B cell (primary cell): ENCODE measurements at regions not wholly inside any gene's neighbourhood (a gene's known extent, or its start where the extent isn't known, plus 50 kb on each side); places are given as distances from the start of the nearest gene placed in this dataset.

Experiments
- ATAC-seq: fragments of 200-7000 bp; cut with Tn5 transposase; one replicate; pipeline ENCODE4 v1.10.0; 2021; ENCODE audit warnings: low read depth, mild to moderate bottlenecking, moderate number of reproducible peaks, moderate library complexity
- CTCF ChIA-PET: fragments of 350-600 bp; sonication (Branson Sonifier 250); formaldehyde crosslinking; loops from one replicate; lab custom pipeline; 2021; ENCODE audit warnings: antibody characterized with exemption, inconsistent platforms; lab: Charles Lee
- POLR2A ChIA-PET: fragments of 350-600 bp; sonication (Branson Sonifier 250); formaldehyde crosslinking; loops from one replicate; lab custom pipeline; 2021; ENCODE audit warnings: antibody characterized with exemption; lab: Charles Lee
- DNase-seq: peaks from one replicate; pipeline ENCODE4 v3.0.0; 2013
- H2AFZ ChIP-seq: 2 replicates; pipeline ENCODE4 v1.6.1; 2012; ENCODE audit warnings: mild to moderate bottlenecking, low read depth, low read length; ENCODE audit not compliant: insufficient read depth, poor library complexity, severe bottlenecking
- H3K27ac ChIP-seq, 2 donors: 1 replicate in 1 of 2; 2 replicates in 1 of 2; pipeline ENCODE4 v1.5.1; 2012 to 2013; ENCODE audit warnings: low read length in 2 of 2, mild to moderate bottlenecking in 2 of 2, moderate library complexity in 1 of 2
- H3K27me3 ChIP-seq, 4 experiments: fragments of 200-600 bp in 1 of 4; sonication (generic) in 1 of 4; replicated peaks in 1 of 4; 1 replicate in 2 of 4; 2 replicates in 2 of 4; pipeline versions ENCODE4 v1.6.1 to v1.7.0; 2013 to 2016; ENCODE audit warnings: low read length in 3 of 4, mild to moderate bottlenecking in 2 of 4, mixed read lengths in 1 of 4, moderate library complexity in 1 of 4; ENCODE audit not compliant: insufficient read depth in 4 of 4, control insufficient read depth in 3 of 4; ENCODE audit errors: control extremely low read depth in 1 of 4
- H3K36me3 ChIP-seq, 2 experiments: replicated peaks in 1 of 2; 1 replicate in 1 of 2; 2 replicates in 1 of 2; pipeline versions ENCODE4 v1.6.1 to v1.7.1; 2013; ENCODE audit warnings: low read length in 1 of 2; ENCODE audit not compliant: insufficient read depth in 2 of 2, control insufficient read depth in 1 of 2; ENCODE audit errors: control extremely low read depth in 1 of 2, extremely low read depth in 1 of 2
- H3K4me1 ChIP-seq, 2 donors: fragments of 200-600 bp in 1 of 2; sonication (generic) in 1 of 2; 1 replicate in 1 of 2; 2 replicates in 1 of 2; pipeline versions ENCODE4 v1.5.1 to v1.6.1; 2013 to 2017; ENCODE audit warnings: low read length in 2 of 2; ENCODE audit not compliant: control insufficient read depth in 2 of 2, insufficient read depth in 2 of 2
- H3K4me2 ChIP-seq: replicated peaks from 2 replicates; pipeline ENCODE3; 2012; ENCODE audit warnings: mild to moderate bottlenecking, low read depth, low read length; ENCODE audit not compliant: poor library complexity, severe bottlenecking
- H3K4me3 ChIP-seq, 5 experiments: fragments of 200-600 bp in 1 of 5; sonication (generic) in 1 of 5; 1 replicate in 3 of 5; 2 replicates in 2 of 5; pipeline versions ENCODE4 v1.5.1 to v1.7.0; 2011 to 2016; ENCODE audit warnings: low read length in 4 of 5, mild to moderate bottlenecking in 4 of 5, low read depth in 2 of 5, control low read depth in 1 of 5, moderate library complexity in 1 of 5; ENCODE audit not compliant: insufficient read depth in 1 of 5; ENCODE audit errors: control extremely low read depth in 1 of 5, extremely low read depth in 1 of 5
- H3K79me2 ChIP-seq: fragments of 200-600 bp; sonication (generic); one replicate; pipeline ENCODE4 v1.6.0; 2016; ENCODE audit warnings: low read length; ENCODE audit not compliant: control insufficient read depth, insufficient read depth
- H3K9ac ChIP-seq: fragments of 200-600 bp; sonication (generic); 2 replicates; pipeline ENCODE4 v1.6.1; 2017; ENCODE audit warnings: mild to moderate bottlenecking, low read length, moderate library complexity
- H3K9me3 ChIP-seq, 3 donors: one replicate each; pipeline versions ENCODE4 v1.6.1 to v1.7.1; 2013; ENCODE audit warnings: low read length in 2 of 3; ENCODE audit not compliant: control insufficient read depth in 2 of 3, insufficient read depth in 1 of 3; ENCODE audit errors: control extremely low read depth in 1 of 3
- H4K20me1 ChIP-seq: 2 replicates; pipeline ENCODE4 v1.6.0; 2012; ENCODE audit warnings: mild to moderate bottlenecking, low read length; ENCODE audit not compliant: insufficient read depth, control insufficient read depth, poor library complexity, severe bottlenecking
- H3K27ac Mint-ChIP-seq: one replicate; pipeline ENCODE4 v1.8.0; 2021; ENCODE audit warnings: mixed read lengths
- H3K27me3 Mint-ChIP-seq: one replicate; pipeline ENCODE4 v1.8.0; 2021; ENCODE audit warnings: mixed read lengths
- H3K4me1 Mint-ChIP-seq: one replicate; pipeline ENCODE4 v1.8.0; 2021; ENCODE audit warnings: mixed read lengths
- H3K4me3 Mint-ChIP-seq: one replicate; pipeline ENCODE4 v1.8.0; 2021; ENCODE audit warnings: mixed read lengths
- H3K9me3 Mint-ChIP-seq: one replicate; pipeline ENCODE4 v1.8.0; 2022; ENCODE audit warnings: mixed read lengths; ENCODE audit not compliant: insufficient read depth
- EZH2 ChIP-seq: IDR thresholded peaks from 2 replicates; pipeline ENCODE4 v1.6.1; 2012; ENCODE audit warnings: borderline replicate concordance, low read depth, mild to moderate bottlenecking, moderate library complexity, low read length; ENCODE audit not compliant: insufficient read depth, poor library complexity, severe bottlenecking
- WGBS: methylation state at CpG from one replicate; pipeline ENCODE4 v1.1.5; 2013; ENCODE audit warnings: missing lambda C conversion rate; ENCODE audit not compliant: insufficient coverage; 5-methylcytosine and 5-hydroxymethylcytosine counted together
- intact Hi-C: fragments of 100-400 bp; cut with micrococcal nuclease; formaldehyde crosslinking; loops from one replicate; pipeline ENCODE4 v1.10.0; 2022
- TF ChIP-seq, protein P1 (sequence below): fragments of 200-600 bp; IDR thresholded peaks from one replicate; pipeline ENCODE4 v1.8.0; 2022; ENCODE audit warnings: antibody characterized with exemption, mild to moderate bottlenecking

DNA sequence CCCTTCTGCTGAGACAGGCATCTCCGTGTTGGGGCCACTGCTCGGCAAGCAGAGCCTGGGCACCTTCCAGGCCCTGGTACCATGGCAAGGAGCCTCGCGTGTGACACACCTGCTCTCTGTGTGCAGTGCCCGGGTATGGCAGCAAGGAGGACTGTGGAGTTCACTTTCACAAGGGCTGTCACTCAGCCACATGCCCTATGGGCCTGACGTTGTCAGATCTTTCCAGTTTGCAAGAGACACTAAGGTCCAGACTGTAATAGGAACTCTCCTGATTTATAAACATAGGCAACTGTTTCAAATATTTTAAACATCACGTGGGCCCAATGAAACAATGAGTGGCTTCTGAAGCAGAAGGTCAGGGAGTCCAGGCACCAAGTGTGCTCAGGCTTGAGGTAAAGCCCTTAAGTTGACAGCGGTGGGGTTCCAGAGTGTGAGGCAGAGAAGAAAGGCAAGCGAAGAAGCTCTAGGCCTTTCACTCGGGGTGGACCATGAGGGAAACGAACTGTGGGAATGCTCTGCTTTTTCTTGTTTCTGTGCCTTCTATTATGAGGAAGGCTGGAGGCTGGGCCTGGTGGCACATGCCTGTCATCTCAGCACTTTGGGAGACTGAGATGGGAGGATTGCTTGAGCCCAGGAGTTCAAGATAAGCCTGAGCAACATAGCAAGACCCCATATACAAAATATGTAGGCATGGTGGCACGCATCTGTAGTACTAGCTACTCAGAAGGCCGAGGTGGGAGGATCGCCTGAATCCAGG is 108.6 kb upstream of the TRIM2 start:
- TF ChIP-seq, protein P1, sequence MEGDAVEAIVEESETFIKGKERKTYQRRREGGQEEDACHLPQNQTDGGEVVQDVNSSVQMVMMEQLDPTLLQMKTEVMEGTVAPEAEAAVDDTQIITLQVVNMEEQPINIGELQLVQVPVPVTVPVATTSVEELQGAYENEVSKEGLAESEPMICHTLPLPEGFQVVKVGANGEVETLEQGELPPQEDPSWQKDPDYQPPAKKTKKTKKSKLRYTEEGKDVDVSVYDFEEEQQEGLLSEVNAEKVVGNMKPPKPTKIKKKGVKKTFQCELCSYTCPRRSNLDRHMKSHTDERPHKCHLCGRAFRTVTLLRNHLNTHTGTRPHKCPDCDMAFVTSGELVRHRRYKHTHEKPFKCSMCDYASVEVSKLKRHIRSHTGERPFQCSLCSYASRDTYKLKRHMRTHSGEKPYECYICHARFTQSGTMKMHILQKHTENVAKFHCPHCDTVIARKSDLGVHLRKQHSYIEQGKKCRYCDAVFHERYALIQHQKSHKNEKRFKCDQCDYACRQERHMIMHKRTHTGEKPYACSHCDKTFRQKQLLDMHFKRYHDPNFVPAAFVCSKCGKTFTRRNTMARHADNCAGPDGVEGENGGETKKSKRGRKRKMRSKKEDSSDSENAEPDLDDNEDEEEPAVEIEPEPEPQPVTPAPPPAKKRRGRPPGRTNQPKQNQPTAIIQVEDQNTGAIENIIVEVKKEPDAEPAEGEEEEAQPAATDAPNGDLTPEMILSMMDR = no peak
- TF ChIP-seq EZH2 = no peak
- Histone ChIP-seq H4K20me1 (no peaks in the 10 kb centered on the region), H3K9ac (no peak overlapping the region), H3K27ac (no peak overlapping the region), H3K4me1 (no peaks in the 10 kb centered on the region), H3K4me2 (no peak overlapping the region), H3K36me3 (no peaks in the 10 kb centered on the region), H3K27me3 (no peaks in the 10 kb centered on the region), H2AFZ (no peak overlapping the region), H3K4me3 (no peak overlapping the region), H3K9me3 (no peaks in the 10 kb centered on the region), H3K79me2 (no peaks in the 10 kb centered on the region)
- POLR2A ChIA-PET = no interaction called here
- no peak for ATAC-seq
- intact Hi-C loops = no loop called here
- H3K4me1 Mint-ChIP-seq = no peaks in the 10 kb centered on the region
- no peak overlapping the region for H3K27ac Mint-ChIP-seq
- no peak for DNase-seq
- H3K9me3 Mint-ChIP-seq = no peaks in the 10 kb centered on the region
- WGBS = 88% methylated on average over 11 of the region's 14 CpGs
- CTCF ChIA-PET = interaction anchor here (1.0 to 3.0 kb wide), 5 partner anchors 10 to 32 kb away, joined by 3 to 18 read pairs (median 11); no protein-coding TSS in a partner anchor
- H3K27me3 Mint-ChIP-seq = no peaks in the 10 kb centered on the region
- H3K4me3 Mint-ChIP-seq = no peak overlapping the region

DNA sequence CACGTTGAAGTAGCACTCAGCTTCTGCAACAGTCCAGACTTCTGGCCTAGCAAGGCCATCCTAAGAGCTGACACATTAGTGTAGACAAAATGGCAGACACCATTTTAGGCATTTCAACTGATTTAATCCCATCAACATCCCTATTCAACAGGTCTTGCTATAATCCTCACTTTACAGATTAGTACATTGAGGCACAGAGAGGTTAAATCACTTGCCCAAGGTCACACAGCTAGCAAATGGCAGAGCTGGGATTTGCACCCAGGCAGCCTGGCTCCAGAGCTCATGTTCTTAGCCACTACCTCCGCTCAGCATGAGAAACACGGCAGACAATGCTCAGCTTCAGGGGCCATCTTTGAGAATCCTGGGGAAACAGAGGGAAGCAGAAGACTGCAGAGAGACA is 107.9 kb upstream of the TRIM2 start:
- H2AFZ ChIP-seq = no peak overlapping the region
- no peak overlapping the region for H3K4me3 ChIP-seq
- no peak overlapping the region for H3K4me2 ChIP-seq
- ChIA-PET POLR2A (interaction anchor here (0.7 kb wide), 1 partner anchor 13 kb away, joined by 5 read pairs; no protein-coding TSS in a partner anchor), CTCF (interaction anchor here (1.0 to 3.0 kb wide), 5 partner anchors 9 to 548 kb away, joined by 3 to 18 read pairs (median 11); no protein-coding TSS in a partner anchor)
- ATAC-seq (no peak), DNase-seq (no peak)
- H3K27ac Mint-ChIP-seq = no peak overlapping the region
- TF ChIP-seq, protein P1 = no peak
- TF ChIP-seq EZH2 = no peak
- 100% methylated on average over 3 of the region's 3 CpGs for WGBS
- no peak overlapping the region for H3K4me3 Mint-ChIP-seq
- no peaks in the 10 kb centered on the region for H3K4me1 Mint-ChIP-seq
- H3K9me3 Mint-ChIP-seq = no peaks in the 10 kb centered on the region
- no peak overlapping the region for H3K27ac ChIP-seq
- no peaks in the 10 kb centered on the region for H3K4me1 ChIP-seq
- intact Hi-C loops = no loop called here
- H3K9me3 ChIP-seq = no peaks in the 10 kb centered on the region
- no peaks in the 10 kb centered on the region for H4K20me1 ChIP-seq
- no peaks in the 10 kb centered on the region for H3K36me3 ChIP-seq
- no peak overlapping the region for H3K9ac ChIP-seq
- no peaks in the 10 kb centered on the region for H3K27me3 Mint-ChIP-seq
- no peaks in the 10 kb centered on the region for H3K79me2 ChIP-seq
- H3K27me3 ChIP-seq = no peaks in the 10 kb centered on the region
